ENCODE measurements at regions not wholly inside any gene's neighbourhood (a gene's known extent, or its start where the extent isn't known, plus 50 kb on each side); places are given as distances from the start of the nearest gene placed in this dataset.

GRCh38 chr2:34670482-34670881 is 1071.4 kb upstream of the FAM98A start:
- no peak overlapping the region for H3K4me3 ChIP-seq (ENCODE audit: control insufficient read depth, low read depth, low read length)
- TF ChIP-seq CTCF (IDR thresholded peaks at IDR 0.05; ENCODE audit: control insufficient read depth, insufficient read depth, low read depth, low read length, missing control alignments), result no peak
- DNase-seq (ENCODE audit: low read depth), result no peak

GRCh38 chr2:34666821-34667220 is 1067.7 kb upstream of the FAM98A start:
- H3K4me3 ChIP-seq (ENCODE audit: control insufficient read depth, low read depth, low read length), result no peak overlapping the region
- no peak for TF ChIP-seq CTCF (IDR thresholded peaks at IDR 0.05; ENCODE audit: control insufficient read depth, insufficient read depth, low read depth, low read length, missing control alignments)
- DNase-seq (ENCODE audit: low read depth), result no peak

- DNase-seq (ENCODE audit: low read depth), result no peak
- no peak overlapping the region for H3K4me3 ChIP-seq (ENCODE audit: control insufficient read depth, low read depth, low read length)
- TF ChIP-seq CTCF (IDR thresholded peaks at IDR 0.05; ENCODE audit: control insufficient read depth, insufficient read depth, low read depth, low read length, missing control alignments), result no peak
Measured at GRCh38 chr2:34664266-34664665, 1065.2 kb upstream of the FAM98A start.

GRCh38 chr2:34663314-34663713 is 1064.2 kb upstream of the FAM98A start:
- H3K4me3 ChIP-seq (ENCODE audit: control insufficient read depth, low read depth, low read length), result no peak overlapping the region
- DNase-seq (ENCODE audit: low read depth), result no peak
- TF ChIP-seq CTCF (IDR thresholded peaks at IDR 0.05; ENCODE audit: control insufficient read depth, insufficient read depth, low read depth, low read length, missing control alignments), result no peak

- DNase-seq (ENCODE audit: low read depth), result no peak
- no peak for TF ChIP-seq CTCF (IDR thresholded peaks at IDR 0.05; ENCODE audit: control insufficient read depth, insufficient read depth, low read depth, low read length, missing control alignments)
- H3K4me3 ChIP-seq (ENCODE audit: control insufficient read depth, low read depth, low read length), result no peak overlapping the region
Measured at GRCh38 chr2:34660741-34661140, 1061.6 kb upstream of the FAM98A start.

- DNase-seq (ENCODE audit: low read depth), result no peak
- TF ChIP-seq CTCF (IDR thresholded peaks at IDR 0.05; ENCODE audit: control insufficient read depth, insufficient read depth, low read depth, low read length, missing control alignments), result no peak
Measured at GRCh38 chr2:34656632-34657031, 1057.5 kb upstream of the FAM98A start.

GRCh38 chr2:34652636-34653035 is 1053.5 kb upstream of the FAM98A start:
- no peak for TF ChIP-seq CTCF (IDR thresholded peaks at IDR 0.05; ENCODE audit: control insufficient read depth, insufficient read depth, low read depth, low read length, missing control alignments)
- no peak for DNase-seq (ENCODE audit: low read depth)
- H3K4me3 ChIP-seq (ENCODE audit: control insufficient read depth, low read depth, low read length), result no peak overlapping the region

More at GRCh38 chr2:34656632-34657031, 1057.5 kb upstream of the FAM98A start:
- H3K4me3 ChIP-seq (ENCODE audit: control insufficient read depth, low read depth, low read length), result no peak overlapping the region
